Skin of body (tissue), 1 donor: ENCODE measurements at regions not wholly inside any gene's neighbourhood (a gene's known extent, or its start where the extent isn't known, plus 50 kb on each side); places are given as distances from the start of the nearest gene placed in this dataset.
"Not testable (repeated sequence)": the region's sequence is repeated elsewhere in the genome, so short reads cannot be mapped to it uniquely, and the experiment has no call there.

Source experiments
- DNase-seq: peaks from one replicate; lab custom pipeline; 2025; lab: John Stamatoyannopoulos, UW

DNA sequence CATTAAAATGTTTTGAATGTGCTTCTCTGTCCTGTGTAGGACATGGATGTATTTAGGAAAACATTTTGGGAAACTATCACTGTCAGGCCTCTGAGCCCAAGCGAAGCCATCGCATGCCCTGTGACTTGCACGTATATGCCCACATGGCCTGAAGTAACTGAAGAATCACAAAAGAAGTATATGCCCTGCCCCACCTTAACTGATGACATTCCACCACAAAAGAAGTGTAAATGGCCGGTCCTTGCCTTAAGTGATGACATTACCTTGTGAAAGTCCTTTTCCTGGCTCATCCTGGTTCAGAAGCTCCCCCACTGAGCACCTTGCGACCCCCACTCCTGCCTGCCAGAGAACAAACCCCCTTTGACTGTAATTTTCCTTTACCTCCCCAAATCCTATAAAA is 191.1 kb upstream of the MEIS1 start:
- DNase-seq: not testable (repeated sequence)

DNA sequence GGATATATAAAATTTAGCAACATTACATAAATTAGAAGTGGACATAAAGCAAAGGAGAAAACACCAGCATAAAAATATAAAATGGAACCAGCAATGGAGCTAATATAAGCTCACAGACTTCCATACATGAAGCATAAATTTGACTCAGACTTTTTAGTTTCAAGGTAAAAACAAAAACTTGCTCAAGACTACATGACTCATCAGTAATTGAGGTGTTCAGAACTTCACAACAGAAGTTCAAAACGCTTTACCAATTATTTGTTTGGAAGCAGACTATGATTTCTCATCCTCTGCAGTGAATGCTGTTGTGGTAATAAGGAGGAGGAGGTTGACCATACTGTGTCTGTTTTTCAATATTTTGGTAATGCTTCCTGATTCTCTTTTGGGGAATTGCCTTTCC is 192.0 kb upstream of the MEIS1 start:
- not testable (repeated sequence) for DNase-seq

DNA sequence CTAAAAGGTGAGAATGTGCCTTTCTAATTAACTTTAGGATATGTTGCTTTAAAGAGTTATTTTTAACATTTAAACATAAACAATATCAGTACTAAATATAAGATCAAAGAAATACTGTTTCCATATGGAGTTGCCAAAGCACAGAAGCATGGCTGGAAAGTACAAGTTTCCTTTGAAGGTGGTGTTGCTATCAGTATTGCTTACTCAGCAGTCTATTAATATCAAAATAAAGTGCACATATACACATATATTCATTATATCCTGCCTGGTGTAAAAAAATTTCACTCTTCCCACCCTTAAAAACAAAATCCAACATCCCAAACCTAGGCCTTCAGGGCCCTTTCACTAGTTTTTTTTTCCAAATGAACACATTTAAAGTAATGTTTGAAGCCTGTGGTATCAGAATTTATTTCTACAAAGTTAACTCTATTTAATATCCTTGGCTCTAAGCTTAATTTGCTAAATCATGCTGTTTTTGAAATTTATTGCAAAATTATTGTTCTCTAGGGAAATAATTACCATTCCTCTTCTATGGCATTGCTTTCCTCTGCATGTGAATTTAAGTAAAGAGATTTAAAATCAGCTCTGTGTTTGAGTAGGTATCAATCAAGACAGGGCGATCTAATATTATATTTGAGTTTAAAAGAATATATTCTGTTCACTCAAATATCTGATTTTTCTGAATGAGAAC is 192.7 kb upstream of the MEIS1 start:
- DNase-seq: no peak

DNA sequence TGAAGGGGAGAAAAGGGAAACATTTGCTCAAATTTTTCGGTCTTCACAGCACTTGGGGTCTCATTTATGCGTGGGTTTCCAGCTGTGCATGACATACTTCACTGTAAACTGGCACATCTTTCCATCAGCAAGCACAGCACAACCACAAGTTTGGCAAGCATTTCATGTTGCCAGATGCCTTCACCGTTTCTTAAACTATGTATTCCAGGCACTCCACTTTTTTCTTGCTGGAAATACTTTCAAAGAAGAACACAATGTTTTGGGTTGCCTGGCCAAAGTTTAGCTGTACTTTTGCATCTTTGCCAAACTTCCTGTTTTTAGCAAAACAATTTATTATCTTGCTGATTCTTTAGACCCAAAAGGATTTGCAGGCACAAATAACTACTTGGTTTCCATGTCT is 194.6 kb upstream of the MEIS1 start:
- DNase-seq: peak; percentile 55

DNA sequence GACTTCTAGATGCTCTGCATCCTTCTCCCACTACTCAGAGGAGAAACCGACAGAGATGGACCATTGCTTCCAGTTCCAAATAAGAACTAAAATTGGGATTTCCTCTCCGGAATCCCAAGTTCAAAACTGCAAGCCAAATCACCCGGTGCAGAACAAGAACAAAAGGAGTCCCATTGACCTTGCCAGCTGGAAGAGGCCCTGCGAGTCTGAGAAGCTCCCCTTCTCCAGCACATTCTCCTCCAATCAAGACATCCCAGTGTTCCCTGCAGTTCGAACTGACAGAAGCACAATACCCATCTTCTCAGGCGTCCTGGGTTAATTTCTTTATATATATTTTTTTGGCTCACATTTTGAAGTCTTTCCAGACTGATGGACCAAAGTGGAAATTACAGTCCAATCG is 195.3 kb upstream of the MEIS1 start:
- DNase-seq: no peak

DNA sequence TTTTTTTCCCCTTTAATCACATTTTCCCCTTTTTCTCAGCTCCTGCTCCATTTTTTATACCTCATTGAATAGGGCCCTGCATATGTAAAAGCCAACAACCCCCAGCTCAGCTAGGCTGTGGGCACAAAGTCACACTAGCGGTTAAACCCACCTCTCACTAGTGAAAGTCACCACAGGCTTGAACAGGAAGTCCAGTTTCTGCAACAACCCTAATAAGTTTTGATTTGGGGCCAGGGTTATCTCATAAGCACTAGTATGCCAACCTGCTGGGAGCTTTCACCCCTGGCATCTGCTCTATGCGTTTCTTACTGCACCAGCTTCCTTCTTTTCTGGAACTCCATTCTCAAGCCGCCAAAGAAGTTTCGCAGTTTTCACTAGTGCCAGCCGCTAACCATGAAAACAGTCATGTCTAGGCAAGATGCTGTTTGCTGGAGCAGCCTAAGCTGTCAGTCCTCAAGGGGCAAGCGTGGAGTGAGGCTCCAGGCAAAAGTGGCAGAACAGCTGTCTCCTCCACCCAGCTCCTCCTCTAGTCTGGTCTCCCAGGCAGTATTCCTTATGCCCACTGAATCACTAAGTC is 197.0 kb upstream of the MEIS1 start:
- DNase-seq: no peak

DNA sequence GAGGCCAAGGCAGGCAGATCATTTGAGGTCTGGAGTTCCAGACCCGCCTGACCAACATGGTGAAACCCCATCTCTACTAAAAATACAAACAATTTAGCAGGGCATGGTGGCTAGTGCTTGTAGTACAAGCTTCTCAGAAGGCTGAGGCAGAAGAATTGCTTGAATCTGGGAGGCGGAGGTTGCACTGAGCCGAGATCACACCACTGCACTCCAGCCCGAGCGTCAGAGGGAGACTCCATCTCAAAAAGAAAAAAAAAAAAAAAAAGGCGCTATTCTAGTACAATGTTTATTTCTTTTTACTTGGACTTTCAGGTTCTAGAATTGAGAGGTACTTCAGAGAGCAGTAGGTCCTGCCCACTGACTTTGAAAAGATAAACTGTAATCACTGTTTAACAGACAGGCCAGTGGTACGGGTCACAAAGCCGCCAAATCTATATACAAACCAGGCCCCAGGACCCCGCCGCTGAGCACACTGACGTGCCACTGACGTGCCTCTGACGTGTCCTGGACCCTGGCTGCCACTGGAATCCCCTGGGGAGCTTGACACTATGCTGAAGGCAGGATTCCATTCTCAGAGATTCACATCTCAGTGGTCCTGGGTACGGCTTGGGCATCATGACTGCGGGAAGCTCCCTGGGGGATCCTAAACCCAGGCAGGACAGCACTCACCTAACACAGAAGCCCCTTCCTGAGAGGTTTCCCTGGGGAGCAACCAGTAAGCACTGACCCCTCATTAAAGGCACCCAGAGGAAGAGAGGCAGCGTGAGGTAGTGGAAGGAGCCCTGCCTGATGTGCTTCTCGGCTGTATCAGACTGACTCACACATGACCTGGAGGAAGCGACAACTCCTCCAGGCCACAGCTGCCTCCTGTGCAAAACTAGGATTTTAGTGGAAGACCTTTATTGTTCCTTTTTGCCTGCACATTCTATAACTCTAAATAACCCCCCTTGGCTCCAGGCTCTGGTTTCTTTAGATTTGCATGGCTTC is 197.8 kb upstream of the MEIS1 start:
- no peak for DNase-seq

DNA sequence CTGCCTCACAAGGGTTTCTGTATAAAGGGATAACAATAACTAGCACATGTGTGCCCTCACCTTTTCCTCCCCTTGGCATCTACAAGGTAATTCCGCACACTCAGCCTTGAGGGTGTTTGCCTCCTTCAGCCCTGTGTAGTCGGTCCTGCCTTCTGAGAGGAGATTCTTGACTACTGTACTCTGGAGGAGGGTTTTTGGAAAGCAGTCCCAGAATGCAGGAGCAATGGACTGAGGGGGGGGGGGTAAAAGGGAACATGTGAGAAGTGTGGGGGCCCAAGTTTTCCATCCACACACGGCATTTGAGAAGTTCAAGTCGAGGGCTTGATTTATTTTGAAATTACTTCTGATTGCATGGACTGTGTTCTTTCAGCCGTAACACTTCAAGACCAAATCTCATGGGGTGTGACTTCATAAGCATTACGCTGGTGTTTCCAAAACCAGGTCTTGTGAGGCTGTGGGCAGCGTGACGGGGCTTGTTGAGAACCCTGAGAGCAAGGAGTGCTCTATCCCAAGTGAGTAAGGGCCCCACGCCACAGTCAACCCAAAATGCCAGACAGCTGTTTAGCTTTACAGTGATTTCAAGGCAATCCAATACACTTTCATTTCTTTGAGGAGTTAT is 198.7 kb upstream of the MEIS1 start:
- no peak for DNase-seq

DNA sequence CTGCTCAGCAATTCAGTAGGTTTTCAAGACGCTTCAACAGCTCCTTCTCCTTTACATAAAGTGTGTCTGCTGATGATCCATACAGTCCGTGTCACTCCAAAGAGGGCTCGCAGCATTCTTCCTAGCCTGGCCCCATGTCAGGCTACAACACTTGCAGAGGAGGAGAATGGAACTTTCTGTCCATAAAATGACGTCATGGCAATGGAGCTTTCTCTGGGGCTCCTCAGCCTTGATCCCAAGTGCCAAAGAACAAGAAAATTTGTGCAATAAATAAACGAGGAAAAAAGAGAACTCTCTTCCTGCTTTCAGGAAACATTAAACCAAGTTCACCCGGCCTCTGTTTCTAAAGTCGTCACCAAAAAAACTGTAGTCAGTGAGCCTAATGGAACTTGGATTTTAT is 199.5 kb upstream of the MEIS1 start:
- DNase-seq: no peak

DNA sequence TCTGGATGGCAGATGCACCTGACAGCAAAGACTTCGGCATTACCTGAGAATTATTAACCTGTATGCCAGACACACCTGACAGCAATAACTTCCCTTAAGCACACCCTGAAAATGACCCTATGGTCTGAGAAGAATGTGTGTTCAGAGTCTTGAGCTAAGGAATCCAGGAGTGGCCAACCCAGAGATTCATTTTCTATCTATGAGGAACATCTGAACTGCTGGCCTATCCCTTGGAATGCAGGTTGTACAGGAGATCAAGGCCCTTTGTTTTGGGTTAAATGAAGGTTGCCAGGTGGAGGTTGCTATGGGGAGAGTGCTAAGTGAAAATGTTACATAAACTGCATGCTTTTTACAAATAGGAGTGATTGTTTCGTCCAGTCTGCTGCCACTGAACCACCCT is 200.9 kb upstream of the MEIS1 start:
- DNase-seq: no peak

DNA sequence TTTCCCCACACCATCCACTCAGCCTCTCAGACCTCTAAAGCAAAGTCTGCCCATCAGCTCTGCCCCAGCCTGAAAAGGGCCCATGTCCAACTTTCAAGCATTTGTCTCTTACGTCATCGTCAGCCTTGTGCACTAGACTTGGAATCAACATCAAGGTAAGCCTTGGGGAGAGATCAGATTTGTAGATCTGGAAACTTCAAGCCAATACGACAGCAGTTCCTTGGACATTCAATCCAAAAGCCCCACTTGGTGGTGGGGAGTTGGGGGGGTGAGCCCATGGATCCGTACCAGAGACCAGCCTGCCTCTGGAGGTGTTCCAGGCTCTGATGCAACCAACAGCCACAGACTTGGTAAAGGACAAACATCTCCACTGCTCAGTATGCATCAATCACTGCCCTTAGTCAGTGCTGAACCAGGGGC is 206.8 kb upstream of the MEIS1 start:
- no peak for DNase-seq

DNA sequence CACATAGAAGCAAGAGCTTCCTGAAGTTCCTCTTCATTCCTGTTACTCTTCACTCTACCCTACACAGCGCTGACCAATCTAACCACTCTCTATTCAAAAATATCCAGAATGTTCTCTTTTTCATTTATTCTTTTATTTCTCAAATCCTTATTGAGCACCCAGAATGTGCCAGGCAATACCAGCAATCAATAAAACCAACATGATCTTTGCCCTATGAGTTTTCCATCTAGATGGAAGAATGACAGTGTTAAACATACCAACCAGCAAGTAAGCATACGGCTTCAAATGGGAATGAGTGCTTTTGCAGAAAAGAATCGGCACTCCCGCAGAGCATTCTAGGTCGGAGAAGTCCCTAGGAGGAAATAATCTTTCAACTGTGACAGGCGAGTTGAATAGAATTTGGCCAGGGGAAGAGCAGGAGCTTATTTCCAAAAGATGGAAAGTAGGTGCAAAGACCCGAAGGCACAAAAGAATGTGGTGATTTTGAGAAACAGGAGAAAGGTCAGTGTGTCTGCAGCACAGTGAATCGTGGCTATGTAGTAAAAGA is 217.8 kb upstream of the MEIS1 start:
- DNase-seq: no peak

DNA sequence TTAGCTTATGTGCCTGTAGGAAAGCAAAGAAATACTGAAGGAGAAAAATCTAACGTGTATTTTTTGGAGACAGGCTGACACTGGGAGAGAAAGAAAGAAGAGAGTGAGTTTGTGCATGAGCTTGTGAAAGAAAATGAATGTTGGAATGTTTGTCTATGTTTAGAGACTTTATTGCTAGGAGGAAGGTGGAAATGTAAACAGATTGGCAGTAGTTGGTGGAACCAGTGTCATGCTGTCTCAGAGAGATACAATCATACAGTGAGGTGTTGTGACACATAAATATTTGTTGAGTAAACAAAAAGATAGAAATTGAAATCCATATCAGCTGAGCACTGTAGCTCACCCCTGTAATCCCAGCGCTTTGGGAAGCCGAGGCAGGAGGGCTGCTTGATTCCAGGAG is 222.2 kb upstream of the MEIS1 start:
- DNase-seq: no peak

DNA sequence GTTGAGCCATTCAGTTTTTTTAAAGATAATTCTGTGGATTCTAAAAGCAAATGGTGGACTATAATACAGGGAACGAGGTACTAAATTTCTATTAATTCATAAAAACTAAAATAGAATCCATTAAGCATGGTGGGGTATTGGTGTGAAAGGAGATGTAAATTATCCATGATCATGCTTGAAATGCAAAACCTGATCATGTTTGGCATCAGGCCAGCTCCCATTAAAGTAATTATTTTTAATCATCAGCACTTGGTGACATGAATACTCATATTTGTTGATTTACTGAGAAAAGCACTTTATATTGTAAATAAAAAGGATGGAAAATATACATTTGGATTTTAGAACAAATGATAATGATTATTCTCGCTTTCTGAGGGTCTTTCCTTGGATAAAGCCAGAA is 232.3 kb upstream of the MEIS1 start:
- DNase-seq: no peak

DNA sequence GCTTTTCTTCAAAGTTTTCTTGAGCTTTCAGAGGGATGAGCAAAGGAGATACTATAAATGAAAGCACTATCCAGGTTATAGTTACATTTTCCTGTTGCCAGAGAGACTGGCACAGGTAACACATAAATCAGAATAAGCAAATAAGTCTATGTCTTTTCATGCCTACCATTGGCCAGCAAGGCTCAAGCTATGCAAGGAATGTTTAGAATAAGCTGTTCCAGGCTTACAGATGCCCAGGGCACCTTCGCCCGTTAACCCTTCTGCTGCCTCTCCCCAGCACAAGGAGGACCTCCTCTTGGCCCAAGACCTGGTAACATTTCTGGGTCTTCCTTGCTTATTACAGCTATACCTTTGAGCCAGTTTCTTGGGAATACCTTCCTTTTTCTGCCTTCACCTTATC is 233.7 kb upstream of the MEIS1 start:
- no peak for DNase-seq

DNA sequence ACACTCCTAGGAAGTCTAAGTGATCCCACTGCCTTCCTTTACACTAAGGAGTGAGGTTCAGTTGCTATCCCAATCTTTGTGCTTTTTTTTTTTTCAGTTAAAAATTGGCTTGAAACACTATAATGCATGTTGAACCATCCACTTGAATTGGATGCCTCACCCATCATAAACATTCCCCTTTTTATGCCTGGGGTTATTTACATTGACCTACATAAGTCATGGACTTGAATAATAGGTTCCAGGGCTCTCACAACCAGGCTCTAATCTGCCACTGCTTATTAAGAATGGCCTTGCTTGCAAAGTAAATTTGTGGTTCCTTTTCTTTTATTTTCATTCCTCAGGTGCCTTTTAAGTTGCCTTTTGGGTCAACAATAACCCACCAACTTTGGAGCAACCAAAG is 236.1 kb upstream of the MEIS1 start:
- DNase-seq: no peak

DNA sequence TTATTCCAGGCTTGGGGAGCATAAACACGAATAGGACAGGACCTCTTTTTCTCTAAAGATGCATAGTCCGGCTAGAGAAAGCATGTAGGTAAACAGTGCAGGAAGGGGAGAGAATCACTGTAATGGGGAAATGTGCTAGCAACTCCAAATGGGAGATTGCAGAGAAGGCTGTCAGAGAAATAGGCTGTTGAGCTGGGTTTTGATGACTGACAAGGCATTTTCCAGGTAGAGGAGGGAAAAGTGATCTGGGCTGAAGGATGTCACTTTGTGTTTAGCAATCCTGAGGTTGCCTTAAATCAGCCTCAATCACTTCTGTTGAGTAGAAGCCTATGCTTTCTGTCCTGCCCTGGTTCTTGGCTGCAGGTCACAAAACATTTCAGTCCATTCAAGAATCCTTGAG is 242.0 kb upstream of the MEIS1 start:
- DNase-seq: no peak

DNA sequence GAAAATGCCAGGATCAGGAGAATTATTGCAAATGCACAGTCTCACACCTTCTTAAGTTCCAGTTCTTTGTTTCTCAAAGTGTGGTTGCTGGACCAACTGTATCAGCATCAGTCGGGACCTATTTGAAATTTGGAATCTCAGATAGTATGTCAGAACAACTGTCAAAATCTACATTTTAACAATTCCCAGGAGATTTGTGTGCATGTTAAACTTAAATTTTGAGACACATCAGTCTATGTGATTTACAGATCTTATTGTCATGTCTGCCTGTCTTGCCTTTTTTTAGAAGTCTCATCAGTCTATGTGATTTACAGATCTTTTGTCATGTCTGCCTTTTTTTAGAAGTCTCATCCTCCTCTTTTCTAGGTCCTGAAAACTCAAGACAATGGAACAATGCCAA is 243.6 kb upstream of the MEIS1 start:
- DNase-seq: no peak

DNA sequence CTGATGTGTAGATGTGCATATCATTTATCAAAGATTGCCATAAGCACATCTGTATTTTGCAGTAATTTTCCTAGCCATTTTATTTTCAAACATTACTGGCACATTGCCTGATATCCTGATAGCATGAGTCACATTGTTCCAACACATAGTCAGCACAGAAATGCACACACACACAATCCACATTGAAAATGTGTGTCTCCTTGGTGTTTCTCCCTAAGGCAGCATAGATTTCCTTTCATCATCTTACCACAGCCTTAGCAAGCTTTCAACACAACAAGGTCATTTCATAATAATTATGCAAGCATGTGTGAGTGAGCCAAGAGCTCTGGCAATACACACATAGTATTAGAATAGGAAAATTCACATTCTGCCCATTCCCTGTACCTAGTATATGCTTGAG is 245.4 kb upstream of the MEIS1 start:
- DNase-seq: peak; percentile 64

DNA sequence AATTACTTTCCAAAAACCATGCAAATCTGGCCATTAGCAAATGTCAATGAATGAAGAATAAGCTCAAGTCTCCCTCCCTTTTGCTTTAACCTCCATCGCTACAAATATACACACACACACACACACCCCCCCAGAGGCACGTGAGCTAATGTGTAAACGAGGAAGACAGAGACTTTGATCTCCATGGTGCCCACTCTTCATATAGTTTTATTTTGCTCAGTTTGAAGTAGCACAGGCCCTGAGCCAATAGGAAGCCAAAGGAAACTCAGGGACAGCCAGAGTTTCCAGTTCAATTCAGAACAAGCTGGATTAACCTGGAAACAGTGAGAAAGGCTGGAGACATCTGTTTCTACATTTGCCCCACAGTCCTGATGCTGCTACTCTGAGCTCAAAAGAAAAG is 248.4 kb upstream of the MEIS1 start:
- no peak for DNase-seq

DNA sequence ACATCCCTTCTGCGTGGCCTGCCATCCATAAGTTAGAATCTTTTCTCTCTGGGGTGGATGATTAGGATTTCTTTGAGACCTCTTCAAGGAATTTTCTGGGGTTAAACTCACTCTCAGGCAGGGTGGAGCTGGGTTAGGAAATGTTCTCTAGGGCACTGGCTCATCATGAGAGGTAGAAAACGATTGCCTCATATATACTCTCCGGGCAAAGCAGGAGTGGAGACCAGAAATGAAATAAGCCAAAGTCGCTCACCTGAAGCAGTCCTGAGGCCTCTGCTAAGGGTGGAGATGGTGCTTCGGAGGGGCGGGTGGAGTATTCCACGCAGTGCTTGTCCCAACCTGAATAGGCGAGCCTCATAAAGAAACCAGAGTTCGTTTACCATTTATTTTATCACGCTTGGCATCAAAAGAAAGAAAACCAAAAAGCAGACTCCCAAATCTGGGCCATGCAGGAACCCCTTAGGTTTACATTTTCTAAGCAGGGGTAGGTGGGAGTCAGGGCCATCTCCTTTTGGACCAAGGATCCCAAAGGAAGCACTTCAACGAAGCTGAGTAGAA is 249.3 kb upstream of the MEIS1 start:
- no peak for DNase-seq
